ENCODE measurements at regions not wholly inside any gene's neighbourhood (a gene's known extent, or its start where the extent isn't known, plus 50 kb on each side); places are given as distances from the start of the nearest gene placed in this dataset.

DNA sequence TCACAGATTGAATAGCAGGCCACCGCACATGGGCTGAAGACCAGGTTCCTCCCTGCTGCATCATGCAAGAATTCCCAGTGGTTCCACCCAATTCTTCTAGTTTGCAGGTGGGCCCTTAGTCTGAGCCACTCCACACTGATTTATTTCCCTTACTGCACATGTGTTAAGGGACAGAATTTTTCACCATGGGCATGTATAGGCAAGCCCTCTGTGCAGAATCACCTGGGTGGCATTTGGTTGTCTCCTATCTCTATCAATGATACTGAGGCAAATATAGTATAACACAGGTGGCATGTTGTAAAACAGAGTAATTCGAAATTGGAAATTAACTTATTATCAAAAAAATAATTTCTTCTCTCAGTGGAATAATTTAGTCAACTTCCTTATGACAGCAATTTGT lies 1892.4 kb downstream of the NCAM2 start:
- no peak for DNase-seq (ENCODE audit: low read depth, low spot score)

DNA sequence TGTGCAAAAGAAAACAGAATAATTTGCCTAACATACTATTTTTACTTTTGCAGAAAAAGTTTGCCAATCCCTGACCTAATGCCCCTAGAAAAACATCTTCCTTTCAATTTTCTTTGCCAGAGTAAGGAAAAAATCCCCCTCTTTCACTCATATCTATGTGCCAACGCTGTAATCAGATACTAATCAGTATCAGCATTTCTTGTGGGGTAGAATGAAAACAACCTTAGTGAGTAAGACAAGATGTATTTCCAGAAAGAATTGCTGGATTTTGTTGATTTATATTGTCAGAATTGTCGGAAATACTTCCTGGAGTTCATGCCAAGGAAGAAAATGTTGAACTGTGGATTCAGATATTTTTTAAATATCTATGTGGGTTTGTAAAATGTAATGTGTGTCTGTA lies 1893.8 kb downstream of the NCAM2 start:
- no peak for DNase-seq (ENCODE audit: low read depth, low spot score)

DNA sequence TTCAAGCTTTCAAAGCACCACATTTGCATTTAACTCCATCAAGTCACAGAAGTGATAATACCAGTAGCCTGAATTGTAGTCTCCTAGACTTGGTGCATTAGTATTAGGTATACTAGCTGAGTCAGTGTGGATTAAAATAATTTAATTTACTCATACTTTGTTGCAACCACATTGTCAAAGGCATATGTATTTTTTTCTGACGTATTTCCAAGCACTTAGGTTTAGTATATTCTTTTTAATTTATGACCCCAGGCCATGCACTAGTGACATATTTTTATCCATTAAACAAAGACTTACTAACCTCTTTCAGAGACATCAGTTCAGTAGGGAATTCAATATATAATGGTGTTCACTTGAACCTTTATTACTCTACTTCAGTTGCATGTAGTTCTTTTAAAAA lies 1894.5 kb downstream of the NCAM2 start:
- DNase-seq (ENCODE audit: low read depth, low spot score) = no peak

DNA sequence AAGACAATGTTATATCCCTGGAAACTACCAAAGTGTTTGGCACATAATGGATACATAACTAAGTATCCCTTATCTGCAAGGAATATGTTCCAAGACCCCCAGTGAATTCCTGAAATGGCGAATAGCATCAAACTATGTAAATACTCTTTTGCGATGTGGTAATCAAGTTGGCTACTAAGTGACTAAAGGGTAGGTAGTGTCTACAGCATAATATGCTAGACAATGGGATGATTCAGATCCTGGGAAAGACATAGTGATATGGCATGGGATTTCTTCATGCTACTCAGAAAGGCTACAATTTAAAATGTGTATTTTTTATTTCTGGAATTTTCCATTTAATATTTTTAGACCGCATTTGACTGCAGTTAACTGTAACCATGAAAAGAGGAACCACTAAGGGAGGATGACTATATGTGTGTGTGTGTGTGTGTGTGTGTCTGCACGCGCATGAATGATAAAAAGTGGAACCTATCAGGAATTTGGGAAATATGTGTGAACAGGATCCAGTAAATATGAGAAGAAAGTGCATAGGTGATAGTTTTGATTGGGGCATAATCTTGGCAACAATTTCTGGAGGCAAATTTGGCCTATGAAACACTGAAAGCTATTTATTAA lies 1899.9 kb downstream of the NCAM2 start:
- no peak for DNase-seq (ENCODE audit: low read depth, low spot score)

DNA sequence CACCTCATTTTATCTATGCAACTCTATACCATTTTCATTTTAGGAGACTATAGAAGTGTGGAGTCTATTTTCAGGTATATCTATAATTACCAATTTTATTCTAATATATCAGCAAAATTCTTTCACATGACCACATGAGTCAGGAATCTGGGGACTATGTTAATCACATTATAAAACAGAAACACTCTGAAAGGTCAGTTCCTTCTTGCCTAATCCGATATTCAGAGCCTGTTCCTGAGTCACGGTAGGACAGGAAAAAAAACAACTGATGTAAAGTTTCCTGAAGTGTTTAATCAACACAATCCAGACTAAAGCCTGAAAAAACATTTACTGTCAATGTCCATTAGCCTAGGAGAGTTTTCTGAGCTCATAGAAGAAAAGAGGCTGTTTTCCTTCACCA lies 1902.3 kb downstream of the NCAM2 start:
- DNase-seq (ENCODE audit: low read depth, low spot score) = no peak

DNA sequence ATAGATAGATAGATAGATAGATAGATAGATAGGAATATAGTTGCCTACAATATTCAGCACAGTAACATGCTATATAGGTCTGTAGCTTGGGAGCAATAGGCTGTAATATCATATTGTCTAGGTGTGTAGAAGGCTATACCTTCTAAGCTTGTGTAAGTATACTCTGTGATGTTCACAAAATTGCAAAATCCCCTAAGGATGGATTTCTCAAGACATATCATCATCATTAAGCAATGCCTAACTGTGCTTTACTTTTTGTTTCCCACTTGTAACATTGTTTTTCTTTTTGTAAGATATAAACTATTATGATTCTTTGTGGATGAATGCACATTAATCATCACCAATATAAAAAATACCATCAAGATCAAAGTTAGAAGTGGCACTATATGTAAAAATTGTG lies 1905.6 kb downstream of the NCAM2 start:
- no peak for DNase-seq (ENCODE audit: low read depth, low spot score)

DNA sequence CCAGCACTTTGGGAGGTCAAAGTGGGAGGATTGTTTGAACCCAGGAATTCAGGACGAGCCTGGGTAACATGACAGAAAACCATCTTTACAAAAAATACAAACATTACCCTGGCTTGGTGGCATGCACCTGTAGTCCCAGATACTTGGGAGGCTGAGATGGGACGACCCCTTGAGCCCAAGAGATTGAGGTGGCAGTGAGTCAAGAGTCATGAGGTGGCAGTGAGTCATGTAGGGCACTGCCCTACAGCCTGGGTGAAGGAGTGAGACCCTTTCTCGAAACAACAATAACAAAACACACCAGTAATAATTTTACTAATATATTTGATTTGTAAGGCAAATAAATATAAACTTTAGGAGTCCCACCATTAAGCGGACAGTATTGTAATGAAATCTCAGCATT lies 1906.2 kb downstream of the NCAM2 start:
- no peak for DNase-seq (ENCODE audit: low read depth, low spot score)

DNA sequence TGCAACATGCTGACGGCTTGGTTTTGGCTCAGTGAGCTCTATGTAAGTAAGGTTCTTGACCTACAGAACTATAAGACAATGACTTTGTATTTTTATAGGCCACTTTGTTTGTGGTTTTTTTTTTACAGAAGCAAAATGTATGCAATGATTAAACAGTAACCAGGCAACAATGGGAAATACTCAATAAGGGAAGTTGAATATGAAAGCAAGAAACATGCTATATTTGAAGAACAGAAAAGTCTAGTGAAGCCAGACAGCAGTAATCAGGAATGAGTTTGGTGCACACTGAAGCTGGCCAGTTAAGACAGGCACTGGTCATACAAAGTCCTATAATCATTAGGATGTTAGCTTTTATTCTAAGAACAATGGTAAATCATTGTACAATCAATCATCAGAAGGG lies 1926.8 kb downstream of the NCAM2 start:
- DNase-seq (ENCODE audit: low read depth, low spot score) = no peak

DNA sequence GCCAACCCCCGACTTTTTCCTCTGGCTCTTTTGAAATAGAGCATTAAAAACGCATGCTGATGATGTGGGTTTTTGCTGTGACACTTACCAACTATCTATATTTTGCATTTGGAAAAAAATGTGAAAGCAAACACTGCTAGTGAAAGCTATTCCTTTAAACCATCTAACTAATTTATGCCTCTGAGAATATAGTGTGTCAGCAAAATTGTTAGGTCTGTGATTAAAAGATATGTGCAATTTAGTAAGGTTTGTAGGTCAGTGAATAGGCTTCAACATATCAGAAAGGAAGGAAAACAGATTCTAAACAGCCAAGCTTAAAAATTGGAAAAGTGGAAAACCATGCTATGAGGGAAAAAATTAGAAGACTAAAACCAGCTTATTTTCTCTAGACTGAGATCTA lies 1929.3 kb downstream of the NCAM2 start:
- DNase-seq (ENCODE audit: low read depth, low spot score) = no peak

DNA sequence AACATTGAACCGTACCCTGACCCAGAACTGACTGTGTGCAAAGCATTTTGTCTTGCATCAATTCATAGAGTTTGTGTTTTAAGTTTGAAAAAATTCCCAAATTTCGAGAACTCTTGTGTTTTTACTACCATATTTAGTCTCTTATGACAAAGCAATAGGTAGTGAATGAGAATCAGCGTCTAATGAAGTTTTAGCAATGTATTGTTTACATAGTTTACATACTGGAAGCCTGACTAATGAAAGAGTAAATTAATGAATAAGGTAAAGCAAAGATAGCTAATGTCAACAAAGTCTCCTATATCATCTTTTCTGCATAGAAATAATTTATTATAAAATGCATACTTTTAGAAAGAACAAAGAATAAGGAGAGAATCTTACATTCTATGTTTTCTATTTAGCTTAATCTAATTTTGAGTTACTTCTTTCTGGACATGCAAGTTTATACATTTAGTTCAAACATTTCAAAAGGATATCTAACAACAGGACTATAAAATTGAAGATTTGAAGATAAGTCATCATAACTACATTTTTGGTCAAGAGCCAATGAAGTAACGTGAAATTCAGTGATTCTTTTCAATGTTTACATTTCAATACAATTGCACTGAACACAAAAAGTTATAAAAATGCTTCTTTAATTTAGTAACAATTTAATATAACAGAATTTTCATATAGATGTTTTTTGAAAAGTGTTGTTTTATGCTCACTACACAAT lies 1943.7 kb downstream of the NCAM2 start:
- DNase-seq (ENCODE audit: low read depth, low spot score) = no peak

DNA sequence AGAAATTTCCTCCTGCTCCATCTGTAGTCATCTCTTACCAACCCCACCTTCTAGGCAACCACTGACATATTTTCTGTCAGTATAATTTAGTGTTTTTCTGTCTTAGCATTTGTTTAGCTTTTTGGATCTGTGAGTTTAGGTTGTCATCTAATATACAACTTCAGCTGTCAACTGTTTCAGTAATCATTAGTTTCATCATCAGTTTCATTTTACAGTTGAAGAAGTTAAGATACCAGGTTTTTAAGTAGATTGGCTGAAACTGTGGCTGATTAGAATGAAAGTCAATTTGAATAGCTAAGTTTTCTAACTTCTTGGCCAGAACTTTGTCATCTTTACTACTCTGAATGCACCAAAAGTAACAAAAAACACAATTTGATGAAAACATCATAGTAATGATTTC lies 1957.3 kb downstream of the NCAM2 start:
- DNase-seq (ENCODE audit: low read depth, low spot score) = no peak

DNA sequence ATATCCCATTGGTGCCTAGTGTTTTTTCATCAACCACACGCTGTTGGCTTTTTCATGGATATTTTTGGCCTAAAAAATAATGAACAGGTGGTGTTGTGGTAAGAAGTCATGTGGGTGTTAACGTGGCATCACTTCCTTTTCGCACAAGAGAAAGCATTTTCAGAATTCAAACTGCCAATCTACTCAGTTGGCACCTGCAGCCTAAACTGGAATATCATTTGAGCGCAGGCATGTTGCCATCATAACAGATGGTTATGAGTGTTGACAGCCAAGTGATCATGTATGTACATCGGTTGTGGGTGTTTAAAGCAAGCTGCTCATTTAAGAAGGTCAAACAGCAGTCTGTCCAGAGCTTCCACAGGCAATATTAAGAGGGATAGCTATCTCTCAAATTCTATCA lies 1963.0 kb downstream of the NCAM2 start:
- DNase-seq (ENCODE audit: low read depth, low spot score) = no peak

DNA sequence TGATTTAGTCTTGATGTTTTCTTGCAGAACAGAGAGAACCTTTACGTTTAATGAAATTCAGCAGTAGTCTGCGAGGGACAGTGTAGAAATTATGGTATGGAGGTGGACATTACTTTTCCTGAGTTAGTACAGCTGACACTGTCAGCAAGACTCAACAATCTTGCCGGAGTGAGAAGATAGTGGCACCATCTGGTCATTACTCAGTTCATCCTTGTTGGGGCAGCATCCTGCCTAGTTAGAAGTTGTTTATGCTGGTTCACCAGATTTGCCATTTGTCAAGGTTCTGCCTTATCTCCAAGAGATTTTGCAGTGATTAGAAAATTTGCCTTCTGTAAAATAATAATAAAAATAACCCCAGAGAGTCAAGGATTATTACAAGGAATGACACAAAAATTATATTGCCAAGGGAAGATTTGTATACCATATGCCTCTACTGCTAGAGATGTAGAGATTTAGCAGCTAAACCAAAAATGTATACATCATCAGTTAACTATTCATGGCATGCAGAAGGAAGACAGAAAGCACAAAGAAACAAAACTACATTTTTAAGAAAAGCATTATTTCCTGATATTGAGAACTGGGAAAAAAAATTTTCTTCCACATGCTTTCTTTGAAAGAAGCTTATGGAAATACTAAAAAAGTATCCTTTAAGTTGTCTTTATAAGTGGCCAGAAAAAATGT lies 1967.4 kb downstream of the NCAM2 start:
- no peak for DNase-seq (ENCODE audit: low read depth, low spot score)

DNA sequence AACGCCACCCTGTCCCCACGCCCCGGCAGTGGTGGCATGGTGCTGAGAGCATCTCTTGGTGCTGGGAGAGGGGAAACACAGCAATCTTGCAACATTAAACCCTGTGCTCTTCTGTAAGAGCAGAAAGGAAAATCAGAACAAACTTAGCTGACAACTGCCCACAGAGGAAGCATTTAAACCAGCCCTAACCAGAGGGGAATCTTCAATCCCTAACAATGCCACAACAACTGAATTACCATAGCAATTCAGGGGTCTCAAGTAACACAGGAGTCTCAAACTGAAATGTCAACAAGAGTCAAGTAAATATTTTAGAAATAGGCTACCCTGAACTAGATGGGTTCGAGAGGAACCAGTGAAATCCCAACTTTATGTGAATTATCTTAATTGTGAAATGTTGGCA lies 1983.6 kb downstream of the NCAM2 start:
- DNase-seq (ENCODE audit: low read depth, low spot score) = no peak

DNA sequence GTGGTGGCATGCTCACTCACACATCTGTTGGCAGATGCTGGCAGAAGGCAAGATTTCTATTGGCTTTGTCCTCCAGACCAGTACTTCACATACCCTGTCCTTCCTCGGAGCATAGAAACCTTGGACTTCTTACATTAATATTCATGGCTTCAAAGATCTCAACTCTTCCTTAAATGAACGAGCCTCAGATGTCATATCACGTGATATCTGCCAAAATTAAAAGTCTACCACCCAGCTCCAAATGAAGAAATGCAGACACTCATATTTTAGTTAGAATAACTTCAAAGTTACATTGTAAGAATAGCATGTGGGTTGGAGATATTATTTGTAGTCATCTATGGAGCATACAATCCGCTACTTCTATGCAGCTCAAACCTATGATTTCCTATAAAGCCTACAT lies 1994.9 kb downstream of the NCAM2 start:
- no peak for DNase-seq (ENCODE audit: low read depth, low spot score)

DNA sequence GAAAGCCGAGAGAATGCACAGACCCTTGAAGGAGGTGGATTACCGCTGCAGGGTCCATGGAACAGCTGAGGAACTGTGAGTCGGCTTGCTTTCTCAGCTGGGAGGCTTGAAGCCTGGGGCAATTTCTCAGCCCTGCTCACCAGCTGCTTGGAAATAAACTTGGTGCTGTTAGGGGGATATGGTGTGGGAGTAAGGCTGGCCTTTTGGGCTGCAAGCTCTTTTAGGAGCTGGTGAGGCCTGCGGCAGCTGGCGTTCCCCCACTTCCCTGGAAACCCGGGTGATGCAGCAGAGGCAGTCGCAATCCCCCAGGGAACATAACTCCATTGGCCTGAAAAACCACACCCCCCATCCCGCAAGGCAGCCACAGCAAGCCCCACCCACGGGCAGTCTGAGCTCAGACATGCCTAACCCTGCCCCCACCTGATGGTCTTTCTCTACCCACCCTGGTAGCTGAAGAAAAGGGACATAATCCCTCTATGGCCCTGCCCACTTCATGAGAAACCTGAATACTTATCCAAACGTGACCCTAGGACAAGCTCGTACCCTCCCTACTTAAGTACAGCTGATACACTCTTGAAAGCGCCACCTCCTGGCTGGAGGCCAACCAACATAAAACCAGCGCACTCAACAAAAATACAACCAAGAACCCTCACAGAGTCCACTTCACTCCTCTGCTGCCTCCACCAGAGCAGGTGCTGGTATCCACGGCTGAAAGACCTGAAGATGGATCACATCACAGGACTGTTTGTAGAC lies 1995.8 kb downstream of the NCAM2 start:
- no peak for DNase-seq (ENCODE audit: low read depth, low spot score)

DNA sequence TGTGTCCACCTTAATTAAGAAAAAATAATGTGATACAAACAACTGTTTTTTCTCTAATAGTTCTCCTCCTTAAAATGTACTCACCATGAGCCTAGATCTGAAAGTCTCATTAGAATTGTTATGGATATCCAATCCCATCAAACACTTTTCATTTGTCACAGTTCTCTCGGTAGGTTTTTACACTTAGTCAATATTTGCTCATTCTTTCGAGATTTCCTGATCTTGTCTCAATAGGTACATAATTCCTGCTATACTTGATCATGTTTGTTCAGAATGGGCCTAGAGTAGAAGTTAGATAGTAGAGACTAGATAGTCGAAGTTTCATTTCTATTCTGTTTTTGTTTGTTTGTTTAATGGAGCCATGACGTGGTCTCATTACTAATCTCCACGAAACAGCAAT lies 2005.7 kb downstream of the NCAM2 start:
- DNase-seq (ENCODE audit: low read depth, low spot score) = no peak

DNA sequence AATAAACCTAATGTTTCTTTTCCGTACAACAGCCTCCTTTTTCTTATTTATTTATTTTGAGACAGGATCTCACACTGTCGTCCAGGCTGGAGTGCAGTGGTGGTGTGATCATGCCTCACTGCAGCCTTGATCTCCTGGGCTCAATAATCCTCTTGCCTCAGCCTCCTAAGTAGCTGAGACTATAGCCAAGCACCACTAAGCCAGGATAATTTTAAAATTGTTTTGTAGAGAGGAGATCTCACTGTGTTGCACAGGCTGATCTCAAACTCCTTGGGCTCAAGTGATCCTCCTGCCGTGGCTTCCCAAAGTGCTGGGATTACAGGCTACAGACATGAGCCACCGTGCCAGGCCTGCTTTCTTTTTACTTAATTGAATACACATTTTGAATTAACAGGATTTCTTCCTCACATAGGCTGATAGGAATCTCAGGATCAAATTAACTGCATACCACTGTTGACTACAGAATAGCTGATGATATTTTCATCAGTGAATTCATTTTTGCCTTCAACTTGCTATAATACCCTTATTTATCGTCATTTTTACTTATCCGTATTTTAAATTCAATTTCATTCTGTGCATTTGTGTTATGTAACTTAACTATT lies 2010.5 kb downstream of the NCAM2 start:
- DNase-seq (ENCODE audit: low read depth, low spot score) = no peak

DNA sequence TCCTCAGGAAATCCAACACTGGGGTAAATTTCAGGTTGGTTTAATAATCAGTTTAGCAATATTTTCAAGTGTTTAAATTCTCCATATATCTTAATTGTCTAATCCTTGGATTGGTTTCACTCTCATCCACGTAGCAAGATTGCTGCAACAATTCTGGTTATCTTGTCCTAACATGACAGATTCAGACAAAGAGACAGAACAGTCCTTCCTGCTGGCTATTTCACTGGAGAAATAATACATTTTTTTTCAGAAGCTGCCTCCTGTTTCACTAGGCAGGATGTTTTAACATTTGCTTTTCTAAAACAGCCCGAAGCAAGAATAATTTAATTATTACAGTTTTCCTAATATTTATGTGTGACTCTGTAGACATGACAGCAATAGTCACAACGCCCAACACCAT lies 2011.2 kb downstream of the NCAM2 start:
- no peak for DNase-seq (ENCODE audit: low read depth, low spot score)

DNA sequence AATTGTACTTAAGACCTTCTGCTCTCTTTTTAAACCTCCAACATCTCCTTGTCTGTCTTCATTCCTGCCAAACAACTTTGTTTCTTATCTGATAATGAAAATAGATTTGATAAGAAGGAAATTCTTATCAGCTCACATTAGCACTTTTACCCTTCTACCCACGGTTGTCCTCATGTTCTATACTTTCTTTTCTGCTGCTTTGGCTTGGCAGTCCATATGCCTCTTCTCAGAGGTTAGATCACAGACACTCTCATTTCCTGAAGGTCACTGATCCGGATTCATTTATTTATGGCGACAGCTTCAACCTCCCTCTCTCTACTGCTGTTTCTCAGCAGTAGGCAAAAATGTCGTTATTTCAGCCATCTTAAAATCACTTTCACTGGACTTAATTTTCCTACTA lies 2015.8 kb downstream of the NCAM2 start:
- DNase-seq (ENCODE audit: low read depth, low spot score) = no peak

DNA sequence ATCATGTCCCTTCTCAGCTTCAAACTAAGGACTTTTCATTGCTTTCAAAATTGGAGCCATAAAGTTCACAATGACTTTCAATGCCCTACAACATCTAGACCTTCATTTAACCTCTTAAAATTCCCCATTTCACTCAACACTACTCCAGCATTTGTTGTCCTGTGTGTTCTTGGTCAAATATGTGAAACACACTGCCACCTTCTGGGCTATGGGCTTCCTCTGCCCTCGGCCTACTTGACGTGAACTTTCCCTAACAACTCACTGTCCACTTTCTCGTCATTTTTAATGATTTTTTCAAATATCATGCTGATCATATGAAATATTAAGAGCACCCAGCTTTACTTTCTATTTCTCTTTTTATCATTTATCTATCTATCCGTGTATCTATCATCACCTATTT lies 2018.4 kb downstream of the NCAM2 start:
- DNase-seq (ENCODE audit: low read depth, low spot score) = no peak

DNA sequence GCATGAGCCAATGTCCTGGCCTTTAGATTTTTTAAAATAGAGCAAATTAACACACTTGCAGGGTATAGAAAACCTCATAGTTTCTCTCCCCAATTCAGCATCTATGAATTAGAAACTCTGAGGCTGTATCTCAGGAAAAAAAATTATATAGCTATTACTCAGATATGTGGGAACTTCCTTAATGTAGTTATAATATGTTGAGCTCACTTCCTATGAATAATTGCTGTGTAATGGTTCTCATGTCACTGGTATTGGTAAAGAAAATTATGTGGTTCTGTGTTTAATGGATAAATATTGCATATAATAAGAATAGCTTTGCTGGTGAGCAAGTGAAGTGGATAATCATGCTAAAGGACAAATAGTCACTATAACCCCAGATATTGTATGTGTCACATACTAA lies 2019.8 kb downstream of the NCAM2 start:
- DNase-seq (ENCODE audit: low read depth, low spot score) = no peak

Data from brain pericyte (primary cell).